CD14-positive monocyte (primary cell): ENCODE measurements at regions not wholly inside any gene's neighbourhood (a gene's known extent, or its start where the extent isn't known, plus 50 kb on each side); places are given as distances from the start of the nearest gene placed in this dataset.

Source experiments
- DNase-seq, 3 donors: peaks; one replicate each; pipeline ENCODE4 v3.0.0-alpha.2; 2011 to 2022
- H2AFZ ChIP-seq: 2 replicates; pipeline ENCODE4 v1.6.0; 2012; ENCODE audit warnings: mild to moderate bottlenecking, low read depth, low read length, inconsistent platforms; ENCODE audit not compliant: insufficient read depth, poor library complexity, severe bottlenecking
- H3K27ac ChIP-seq, 2 donors: 1 replicate in 1 of 2; 2 replicates in 1 of 2; pipeline ENCODE4 v1.5.1; 2012 to 2013; ENCODE audit warnings: low read length in 2 of 2, control low read depth in 1 of 2, inconsistent platforms in 1 of 2, low read depth in 1 of 2, mild to moderate bottlenecking in 1 of 2
- H3K27me3 ChIP-seq, 2 donors: one replicate each; pipeline versions ENCODE4 v1.6.0 to v1.6.1; 2011 to 2013; ENCODE audit warnings: low read length in 2 of 2; ENCODE audit not compliant: control insufficient read depth in 2 of 2, insufficient read depth in 2 of 2
- H3K36me3 ChIP-seq, 2 donors: replicated peaks in 1 of 2; 1 replicate in 1 of 2; 2 replicates in 1 of 2; pipeline versions ENCODE4 v1.5.1 to v1.6.1; 2012 to 2013; ENCODE audit warnings: low read length in 2 of 2, control low read depth in 1 of 2, inconsistent platforms in 1 of 2, mild to moderate bottlenecking in 1 of 2; ENCODE audit not compliant: insufficient read depth in 2 of 2, control insufficient read depth in 1 of 2
- H3K4me1 ChIP-seq, 2 donors: 1 replicate in 1 of 2; 2 replicates in 1 of 2; pipeline versions ENCODE4 v1.5.1 to v1.6.1; 2012 to 2013; ENCODE audit warnings: low read length in 2 of 2, control low read depth in 1 of 2, inconsistent platforms in 1 of 2, mild to moderate bottlenecking in 1 of 2, moderate library complexity in 1 of 2; ENCODE audit not compliant: insufficient read depth in 2 of 2, control insufficient read depth in 1 of 2
- H3K4me2 ChIP-seq: replicated peaks from 2 replicates; pipeline ENCODE3; 2012; ENCODE audit warnings: low read length, moderate library complexity, mild to moderate bottlenecking; ENCODE audit not compliant: poor library complexity, severe bottlenecking; ENCODE audit errors: extremely low read depth
- H3K4me3 ChIP-seq, 3 experiments: fragments of 200-600 bp in 1 of 3; sonication (generic) in 1 of 3; replicated peaks in 1 of 3; 1 replicate in 2 of 3; 2 replicates in 1 of 3; pipeline ENCODE4 v1.5.1; 2011 to 2013; ENCODE audit warnings: low read length in 3 of 3, mild to moderate bottlenecking in 3 of 3, control low read depth in 2 of 3, low read depth in 2 of 3, inconsistent platforms in 1 of 3, moderate library complexity in 1 of 3
- H3K79me2 ChIP-seq: 2 replicates; pipeline ENCODE4 v1.6.0; 2012; ENCODE audit warnings: mild to moderate bottlenecking, control low read depth, inconsistent platforms, low read length, moderate library complexity; ENCODE audit not compliant: insufficient read depth
- H3K9ac ChIP-seq: 2 replicates; pipeline ENCODE4 v1.6.0; 2017; ENCODE audit warnings: low read length, mild to moderate bottlenecking; ENCODE audit not compliant: insufficient read depth, poor library complexity, severe bottlenecking
- H3K9me3 ChIP-seq, 2 donors: replicated peaks in 1 of 2; 1 replicate in 1 of 2; 2 replicates in 1 of 2; pipeline versions ENCODE4 v1.5.1 to v1.6.1; 2012 to 2013; ENCODE audit warnings: low read length in 2 of 2, control low read depth in 1 of 2; ENCODE audit not compliant: control insufficient read depth in 1 of 2, insufficient read depth in 1 of 2
- H4K20me1 ChIP-seq: 2 replicates; pipeline ENCODE4 v1.6.0; 2012; ENCODE audit warnings: mild to moderate bottlenecking, low read length, control low read depth, moderate library complexity; ENCODE audit not compliant: insufficient read depth
- H3K27ac Mint-ChIP-seq, 7 donors: one replicate each; pipeline ENCODE4 v1.8.0; 2020; ENCODE audit warnings: mild to moderate bottlenecking in 7 of 7, mixed read lengths in 7 of 7, moderate library complexity in 6 of 7, inconsistent platforms in 2 of 7
- H3K27me3 Mint-ChIP-seq, 3 donors: one replicate each; pipeline ENCODE4 v1.8.0; 2021 to 2022; ENCODE audit warnings: low read depth in 3 of 3, mild to moderate bottlenecking in 3 of 3, mixed read lengths in 3 of 3, moderate library complexity in 3 of 3, inconsistent platforms in 1 of 3
- H3K36me3 Mint-ChIP-seq, 2 donors: one replicate each; pipeline ENCODE4 v1.8.0; 2020; ENCODE audit warnings: mixed read lengths in 2 of 2, inconsistent platforms in 1 of 2, mild to moderate bottlenecking in 1 of 2
- H3K4me1 Mint-ChIP-seq: one replicate; pipeline ENCODE4 v1.8.0; 2020; ENCODE audit warnings: mild to moderate bottlenecking, mixed read lengths
- H3K4me3 Mint-ChIP-seq, 2 donors: one replicate each; pipeline ENCODE4 v1.8.0; 2020; ENCODE audit warnings: mild to moderate bottlenecking in 2 of 2, mixed read lengths in 2 of 2, moderate library complexity in 1 of 2
- H3K9me3 Mint-ChIP-seq, 7 donors: one replicate each; pipeline ENCODE4 v1.8.0; 2020 to 2022; ENCODE audit warnings: mixed read lengths in 7 of 7, mild to moderate bottlenecking in 6 of 7, moderate library complexity in 6 of 7, inconsistent platforms in 2 of 7
- CTCF ChIP-seq: fragments of 200-600 bp; IDR thresholded peaks from one replicate; pipeline ENCODE4 v1.8.0; 2022; ENCODE audit warnings: antibody characterized with exemption, mild to moderate bottlenecking
- WGBS: methylation state at CpG from one replicate; pipeline ENCODE4 v1.1.5; 2013; ENCODE audit warnings: missing lambda C conversion rate; ENCODE audit not compliant: insufficient coverage; 5-methylcytosine and 5-hydroxymethylcytosine counted together
- intact Hi-C, 2 donors: fragments of 100-400 bp; cut with micrococcal nuclease; formaldehyde crosslinking; loops; one replicate each; pipeline versions ENCODE4 v1.15.0 to v1.15.1; 2023

DNA sequence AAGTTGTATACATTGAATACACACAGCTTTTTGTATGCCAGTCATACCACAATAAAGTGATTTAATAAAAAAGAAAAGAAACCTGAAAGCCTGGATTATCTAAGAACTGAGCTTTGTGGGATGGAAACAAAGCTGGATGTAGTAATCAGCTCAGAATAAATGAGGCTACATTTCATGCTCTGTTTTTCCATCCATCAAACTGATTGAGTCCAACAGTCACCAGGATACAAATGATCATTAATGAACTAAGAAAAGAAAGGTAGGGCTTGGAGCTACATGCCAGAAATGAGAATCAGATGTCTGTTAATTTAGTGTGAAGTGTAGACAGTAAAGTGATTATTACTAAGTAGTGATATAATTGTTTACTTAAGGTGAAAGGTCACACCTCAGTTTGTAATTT is 109.8 kb upstream of the TARS1 start:
- Mint-ChIP-seq H3K36me3 (no peaks in the 10 kb centered on the region), H3K27ac (no peak overlapping the region), H3K4me3 (no peak overlapping the region), H3K27me3 (peaks cover 0 to 2% (median 0%) of the 10 kb centered on the region in 3 donors), H3K9me3 (peaks cover 0 to 2% (median 0%) of the 10 kb centered on the region in 7 donors), H3K4me1 (no peaks in the 10 kb centered on the region)
- Histone ChIP-seq H3K27ac (no peak overlapping the region), H3K27me3 (no peaks in the 10 kb centered on the region), H3K36me3 (no peaks in the 10 kb centered on the region), H3K9ac (no peak overlapping the region), H4K20me1 (no peaks in the 10 kb centered on the region), H3K4me1 (no peaks in the 10 kb centered on the region), H3K9me3 (no peaks in the 10 kb centered on the region), H3K4me2 (no peak overlapping the region), H3K4me3 (no peak overlapping the region), H2AFZ (no peak overlapping the region), H3K79me2 (no peaks in the 10 kb centered on the region)
- DNase-seq, result no peak
- no peak for TF ChIP-seq CTCF
- intact Hi-C loops, result no loop called here

GRCh38 chr5:33332804-33333203 is 108.0 kb upstream of the TARS1 start:
- Mint-ChIP-seq H3K4me3 (no peak overlapping the region), H3K27me3 (peaks cover 0 to 2% (median 0%) of the 10 kb centered on the region in 3 donors), H3K36me3 (no peaks in the 10 kb centered on the region), H3K4me1 (no peaks in the 10 kb centered on the region), H3K9me3 (no peaks in the 10 kb centered on the region), H3K27ac (no peak overlapping the region)
- no peak overlapping the region for H3K4me3 ChIP-seq
- no peak overlapping the region for H3K4me2 ChIP-seq
- no peaks in the 10 kb centered on the region for H3K79me2 ChIP-seq
- intact Hi-C loops, result no loop called here
- H2AFZ ChIP-seq, result no peak overlapping the region
- no peak for TF ChIP-seq CTCF
- H3K36me3 ChIP-seq, result no peaks in the 10 kb centered on the region
- no peak overlapping the region for H3K9ac ChIP-seq
- no peaks in the 10 kb centered on the region for H3K4me1 ChIP-seq
- no peaks in the 10 kb centered on the region for H3K27me3 ChIP-seq
- WGBS, result 100% methylated on average over 1 of the region's 2 CpGs
- DNase-seq, result no peak
- no peak overlapping the region for H3K27ac ChIP-seq
- H4K20me1 ChIP-seq, result no peaks in the 10 kb centered on the region
- H3K9me3 ChIP-seq, result no peaks in the 10 kb centered on the region
